HG03159 (cell line): ENCODE measurements at regions not wholly inside any gene's neighbourhood (a gene's known extent, or its start where the extent isn't known, plus 50 kb on each side); places are given as distances from the start of the nearest gene placed in this dataset.

Experiments
- ATAC-seq: cut with Tn5 transposase; IDR thresholded peaks from one replicate; pipeline ENCODE4 v1.9.1; 2021; ENCODE audit warnings: mild to moderate bottlenecking, moderate library complexity; ENCODE audit not compliant: unreplicated experiment

DNA sequence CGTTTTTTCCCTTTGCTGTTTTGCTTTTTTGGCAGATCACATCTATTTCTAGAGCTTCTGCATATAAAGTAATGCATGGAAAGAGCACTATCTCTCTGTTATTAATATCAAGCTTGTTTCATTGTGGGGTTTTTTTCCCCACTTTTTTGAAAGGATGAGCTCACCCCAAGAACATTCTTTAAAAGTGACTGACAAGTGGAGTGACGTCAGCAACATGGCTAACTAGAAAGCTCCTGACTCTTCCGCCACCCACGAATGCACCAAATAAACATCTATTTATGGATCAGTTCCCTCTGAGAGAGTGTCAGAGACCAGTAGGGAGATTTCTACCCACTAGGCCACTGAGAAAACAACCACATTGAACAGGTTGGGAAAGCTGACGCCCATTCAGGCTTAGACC lies 445.4 kb downstream of the GALC start:
- ATAC-seq = no peak

DNA sequence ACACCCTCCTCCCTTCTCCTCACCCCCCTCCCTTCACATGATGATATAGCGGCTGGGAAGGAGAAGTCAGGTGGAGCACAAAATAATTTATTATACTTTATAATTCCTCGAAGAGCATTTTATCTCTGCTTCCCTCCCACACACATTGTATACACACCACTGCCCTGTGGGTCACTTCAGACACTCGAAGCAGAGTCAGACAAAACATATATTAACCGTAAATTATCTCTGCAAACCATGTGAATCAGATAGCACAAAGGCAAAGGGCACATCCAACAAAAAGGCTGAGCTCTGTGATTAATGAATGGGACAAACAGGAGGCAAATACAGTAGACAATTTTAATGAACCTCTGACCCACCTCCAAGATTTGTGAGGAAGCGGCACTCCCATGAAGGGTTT lies 450.7 kb downstream of the GALC start:
- no peak for ATAC-seq

DNA sequence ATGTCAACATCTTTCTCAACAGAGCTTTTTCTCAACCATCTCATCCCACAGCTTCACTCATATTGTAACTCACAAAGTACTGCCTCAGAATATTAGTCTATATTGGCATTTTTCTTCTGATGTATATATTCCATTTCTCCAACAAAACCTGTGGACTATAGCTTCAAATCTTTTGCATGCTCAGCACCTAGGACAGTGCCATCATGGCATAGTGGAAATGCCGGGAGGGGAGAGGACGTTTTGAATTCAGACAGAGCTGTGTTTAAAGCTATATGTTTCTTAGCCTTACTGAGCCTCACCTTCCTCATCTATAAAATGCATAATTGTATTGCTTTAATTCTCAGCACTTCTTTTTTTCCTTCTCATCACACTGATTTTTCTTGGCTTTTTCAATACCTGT lies 452.6 kb downstream of the GALC start:
- no peak for ATAC-seq

DNA sequence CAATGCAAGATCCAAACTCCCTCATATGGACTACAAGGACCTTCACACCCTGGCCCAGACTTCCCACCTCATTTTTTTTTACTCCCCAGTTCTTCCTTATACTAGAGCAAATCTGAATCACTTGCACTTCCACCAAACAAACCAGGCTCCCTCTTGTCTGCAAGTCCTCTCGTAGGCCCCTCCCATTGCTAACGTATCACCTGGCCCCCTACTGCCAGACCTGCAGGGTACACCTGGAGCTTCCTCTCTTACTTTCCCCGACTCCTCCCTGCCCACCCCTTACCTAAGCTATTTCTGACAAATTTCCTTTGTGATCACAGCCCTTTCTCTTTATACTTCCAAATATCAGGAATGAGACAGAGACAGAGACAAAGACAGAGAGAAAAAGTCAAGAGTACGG lies 463.9 kb downstream of the GALC start:
- ATAC-seq = no peak

DNA sequence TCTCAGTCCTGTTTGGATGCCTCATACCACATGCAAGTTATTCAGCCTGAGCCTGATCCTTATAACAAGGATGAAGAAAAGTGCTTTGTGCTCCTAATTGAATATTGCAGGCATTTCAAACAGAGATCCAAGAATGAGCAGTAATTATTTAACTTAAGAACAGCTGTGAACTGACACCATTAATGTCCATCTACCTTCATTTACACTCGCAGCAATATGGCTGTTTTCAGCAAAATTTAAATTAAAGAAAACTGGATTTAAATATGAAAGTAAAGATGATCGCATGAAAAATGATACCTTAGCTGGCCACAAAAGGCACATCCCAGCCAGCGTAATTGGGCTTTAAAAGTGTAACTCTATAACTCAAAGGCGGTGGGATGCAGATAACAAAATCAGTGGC lies 466.3 kb downstream of the GALC start:
- no peak for ATAC-seq

DNA sequence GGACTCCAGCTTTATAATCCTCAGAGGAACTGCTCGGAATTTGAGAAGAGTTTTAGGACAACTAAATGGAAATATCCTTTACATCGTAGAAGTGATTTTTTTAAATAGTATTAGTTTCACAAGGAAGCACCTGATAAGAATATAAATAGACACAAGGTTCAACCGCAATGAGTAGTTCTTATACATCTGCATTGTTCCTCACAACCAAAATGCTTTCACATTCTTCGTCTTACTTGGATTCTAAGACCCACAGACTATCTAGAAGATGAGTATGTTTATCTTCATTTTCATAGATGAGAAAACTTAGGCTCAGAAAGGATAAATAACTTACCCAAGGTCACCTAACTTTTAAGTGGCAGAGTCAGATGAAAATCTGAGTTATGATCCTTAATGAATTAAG lies 469.0 kb downstream of the GALC start:
- ATAC-seq = no peak

DNA sequence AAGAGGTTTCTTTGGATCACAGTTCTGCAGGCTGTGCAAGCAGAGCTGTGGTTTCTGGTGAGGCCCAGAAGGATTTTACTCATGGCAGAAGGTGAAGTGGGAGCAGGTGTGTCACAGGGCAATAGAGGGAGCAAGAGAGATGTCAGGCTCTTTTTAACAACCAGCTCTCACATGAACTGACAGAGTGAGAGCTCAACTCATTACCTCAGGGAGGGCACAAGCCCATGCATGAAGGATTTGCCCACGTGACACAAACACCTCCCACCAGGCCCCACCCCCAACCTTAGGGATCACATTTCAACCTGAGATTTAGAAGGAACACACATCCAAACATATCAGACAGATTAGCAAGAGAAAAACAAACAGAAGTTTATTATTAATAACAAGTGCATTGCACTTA lies 470.4 kb downstream of the GALC start:
- no peak for ATAC-seq

DNA sequence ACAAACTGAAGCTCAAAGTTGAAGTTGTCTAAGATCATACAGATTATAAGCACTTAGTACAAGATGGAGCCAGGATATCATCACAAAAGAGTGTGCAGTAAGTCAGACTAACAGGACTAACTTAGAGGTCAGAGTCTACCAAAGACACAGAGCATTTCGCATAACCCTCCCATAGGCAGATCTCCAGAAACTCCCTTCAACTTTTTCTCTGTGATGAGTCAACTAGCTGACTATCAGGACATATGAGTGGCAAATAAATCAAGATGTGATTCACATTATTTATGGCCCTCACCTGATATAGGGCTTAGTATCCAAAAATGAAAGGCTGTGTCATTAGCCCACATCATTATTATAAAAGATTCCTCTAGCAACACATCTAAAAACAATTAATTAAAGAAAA lies 484.6 kb downstream of the GALC start:
- ATAC-seq = no peak

DNA sequence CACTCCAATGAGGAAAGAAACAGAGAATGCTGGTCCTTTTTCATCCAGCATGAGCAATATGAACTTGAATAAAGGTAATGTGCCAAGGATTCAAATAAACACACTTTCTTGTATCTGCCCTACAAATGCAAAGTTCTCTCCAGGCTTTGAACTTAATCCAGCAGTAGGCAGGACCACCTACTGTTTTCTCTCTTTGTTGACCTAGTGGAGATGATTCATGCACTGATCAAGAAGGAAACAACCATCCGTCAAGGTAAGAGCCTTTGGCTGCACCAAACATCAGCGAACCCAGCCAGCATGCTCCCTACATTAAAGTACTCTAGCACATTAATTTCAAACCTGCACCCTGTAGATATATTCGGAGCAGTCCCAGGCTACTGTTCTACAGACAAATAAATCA lies 489.3 kb downstream of the GALC start:
- no peak for ATAC-seq

DNA sequence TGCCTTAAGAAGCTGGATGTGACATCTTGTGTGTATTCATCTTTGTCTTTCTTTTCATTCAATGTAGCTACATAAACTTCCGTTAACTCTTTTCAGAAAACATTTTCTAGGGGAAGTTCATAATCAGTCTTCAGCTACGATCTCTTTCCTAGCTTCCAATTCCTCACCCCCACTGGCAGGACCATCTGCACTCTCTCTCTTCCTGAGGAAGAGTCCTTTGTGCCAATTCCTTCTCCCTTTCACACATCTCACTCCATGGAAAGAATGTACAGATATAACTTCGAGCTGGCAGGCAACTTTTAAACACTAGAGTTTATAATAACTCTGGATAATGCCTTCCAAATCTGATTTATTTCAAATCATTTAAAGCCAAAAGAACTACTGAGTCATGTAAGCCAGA lies 495.7 kb downstream of the GALC start:
- ATAC-seq = no peak

DNA sequence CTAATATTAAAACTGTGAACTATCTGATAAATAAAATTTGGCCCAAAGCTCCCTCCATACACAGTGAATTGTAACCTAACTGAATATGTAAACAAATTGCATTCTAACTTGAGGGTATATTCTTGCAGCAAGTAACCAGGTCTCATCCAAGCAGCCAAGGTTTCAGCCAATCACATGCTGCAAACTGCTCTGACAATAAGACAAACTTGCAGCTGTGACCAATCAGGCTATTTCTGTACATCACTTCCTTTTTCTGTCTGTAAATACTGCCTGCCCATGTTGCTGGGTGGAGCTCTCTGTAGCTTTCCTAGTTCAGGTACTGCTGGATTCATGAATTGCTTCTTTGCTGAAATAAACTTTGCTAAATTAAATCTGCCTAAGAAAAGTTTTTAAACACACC lies 499.0 kb downstream of the GALC start:
- no peak for ATAC-seq

DNA sequence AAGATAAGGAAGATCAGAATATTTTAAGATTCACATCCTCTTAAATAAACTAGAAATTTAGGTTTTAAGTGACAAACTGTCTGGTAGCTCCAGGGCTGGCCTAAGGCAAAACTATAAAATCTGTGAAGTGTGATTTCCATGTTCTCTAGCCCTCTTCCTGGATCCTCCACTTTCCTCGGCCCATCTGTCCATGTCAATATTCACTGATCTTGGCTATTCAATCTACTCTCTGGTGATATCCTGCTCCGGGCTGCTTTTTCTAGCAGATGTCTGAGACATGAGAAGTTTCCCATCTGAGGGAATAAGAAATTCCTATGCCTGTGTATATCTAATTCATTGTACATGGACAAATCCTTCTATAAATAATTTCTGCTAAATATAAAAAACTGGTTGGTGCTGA lies 500.4 kb downstream of the GALC start:
- no peak for ATAC-seq

DNA sequence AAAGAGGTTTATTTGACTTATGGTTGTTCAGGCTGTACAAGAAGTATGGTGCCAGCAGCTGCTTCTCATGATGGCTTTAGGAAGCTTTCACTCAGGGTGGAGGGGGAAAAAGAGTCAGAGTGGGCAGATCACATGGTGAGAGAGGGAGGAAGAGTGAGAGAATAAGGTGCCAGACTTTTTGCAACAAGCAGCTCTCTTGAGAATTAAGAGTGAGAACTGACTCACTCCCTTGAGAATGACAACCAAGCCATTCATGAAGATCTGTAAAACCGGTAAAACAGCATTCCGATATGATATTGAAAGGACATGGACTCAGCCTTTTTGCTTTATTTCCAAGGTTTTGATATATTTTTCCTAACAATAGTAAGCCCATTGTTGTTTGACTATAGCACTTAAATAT lies 501.2 kb downstream of the GALC start:
- no peak for ATAC-seq

DNA sequence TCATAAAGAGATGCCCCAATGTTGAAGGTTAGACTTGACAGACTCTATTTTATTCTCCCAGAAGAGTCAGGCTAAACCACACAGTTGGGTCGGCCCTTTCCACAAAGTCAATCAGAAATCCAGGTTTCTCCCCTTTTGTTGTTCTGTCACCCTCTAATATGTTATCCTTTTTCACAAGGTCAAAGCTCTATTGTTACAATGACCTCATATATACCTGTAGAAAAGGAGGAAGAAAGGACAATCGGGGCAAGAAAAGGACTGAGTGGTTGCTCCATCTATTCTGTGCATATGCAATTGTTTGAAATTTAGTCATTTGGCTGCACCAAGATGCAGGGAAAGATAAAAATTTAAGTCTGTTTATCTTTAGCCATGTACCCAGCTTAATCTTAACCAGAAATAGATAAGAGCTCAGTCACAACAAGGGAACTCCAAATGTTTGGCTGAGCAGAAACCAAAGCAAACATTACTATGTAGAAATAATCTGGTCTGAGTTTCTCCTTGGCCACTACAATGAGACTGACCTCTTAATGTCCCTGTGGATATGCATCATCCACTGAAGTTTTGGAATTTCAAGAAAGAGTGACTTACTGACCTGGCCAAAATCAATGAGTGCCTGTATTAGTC lies 503.7 kb downstream of the GALC start:
- no peak for ATAC-seq

DNA sequence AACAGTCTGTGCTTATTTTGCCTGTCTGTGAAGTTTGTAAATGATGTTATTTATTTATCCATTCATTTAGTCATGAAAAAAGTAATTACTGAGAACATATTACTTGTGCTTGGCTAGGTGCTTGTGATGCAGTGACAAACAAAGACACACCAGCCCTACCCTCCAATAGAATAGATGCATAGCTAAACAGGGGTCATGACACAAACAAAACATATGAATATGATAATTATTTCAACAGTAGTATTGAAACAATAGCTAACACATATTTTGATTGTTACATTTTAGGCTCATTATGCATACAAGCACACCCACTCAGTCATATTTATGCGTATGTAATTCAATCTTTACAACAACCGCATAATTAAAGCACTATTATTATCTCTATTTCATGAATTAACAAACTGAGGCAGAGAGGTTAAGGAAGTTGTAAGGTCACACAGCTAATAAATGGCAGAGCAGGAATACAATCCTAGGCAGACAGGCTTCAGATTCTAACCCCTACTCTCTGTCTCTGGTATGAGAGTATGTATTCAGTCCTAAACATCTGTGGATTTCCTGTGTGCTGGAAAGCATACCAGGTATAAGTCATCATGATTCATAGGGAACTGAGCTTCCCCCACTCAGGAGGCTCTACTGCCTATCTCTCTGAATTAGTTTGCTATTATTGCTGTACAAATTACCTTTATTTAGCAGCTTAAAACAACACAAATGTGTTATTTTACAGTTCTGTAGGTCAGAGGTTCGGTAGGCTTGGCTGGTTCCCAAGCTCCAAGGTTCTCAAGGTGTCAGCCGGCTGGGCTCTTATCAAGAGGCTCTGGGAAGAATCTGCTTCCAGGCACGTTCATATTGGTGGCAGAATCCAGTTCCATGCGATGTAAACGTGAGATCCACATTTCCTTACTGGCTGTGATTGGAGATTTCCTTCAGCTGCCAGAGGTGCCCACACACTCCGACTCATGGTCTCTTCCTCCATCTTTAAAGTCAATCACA lies 509.4 kb downstream of the GALC start:
- no peak for ATAC-seq

DNA sequence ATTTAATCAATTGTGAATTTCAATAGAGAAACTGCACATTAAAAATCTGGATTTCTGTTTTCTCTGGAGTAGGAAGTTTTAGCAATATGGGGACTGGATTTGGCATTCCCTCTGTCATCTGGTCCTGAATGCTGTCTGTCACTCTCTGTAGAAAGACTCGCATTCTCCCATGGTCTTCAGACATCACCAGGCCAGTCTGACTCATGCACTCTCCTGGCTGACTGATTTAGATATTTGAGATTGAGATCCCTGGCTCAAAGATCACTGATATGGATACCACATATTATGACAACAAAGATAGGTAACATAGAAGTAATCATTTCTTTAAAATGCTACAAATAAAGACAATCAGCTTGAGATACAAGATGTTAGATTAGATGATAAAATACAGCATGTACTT lies 524.5 kb downstream of the GALC start:
- ATAC-seq = no peak

DNA sequence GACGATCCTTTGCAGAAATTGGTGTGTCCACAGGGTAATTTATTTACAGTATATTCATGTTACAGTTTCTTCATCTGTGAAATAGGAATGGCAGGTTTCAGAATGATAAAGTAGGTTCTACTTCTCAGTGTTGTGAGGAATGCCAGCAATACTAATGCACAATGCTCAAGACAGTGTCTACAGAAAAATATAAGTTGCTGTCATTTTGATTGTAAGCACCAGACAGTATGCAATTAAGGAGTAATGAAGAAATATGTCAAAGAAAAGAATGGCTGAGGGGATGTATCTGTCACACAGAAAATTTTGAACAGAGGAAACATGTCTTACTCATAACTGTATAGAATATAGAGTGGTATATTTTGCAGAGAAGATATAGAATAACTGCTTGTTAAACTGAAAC lies 525.4 kb downstream of the GALC start:
- no peak for ATAC-seq

DNA sequence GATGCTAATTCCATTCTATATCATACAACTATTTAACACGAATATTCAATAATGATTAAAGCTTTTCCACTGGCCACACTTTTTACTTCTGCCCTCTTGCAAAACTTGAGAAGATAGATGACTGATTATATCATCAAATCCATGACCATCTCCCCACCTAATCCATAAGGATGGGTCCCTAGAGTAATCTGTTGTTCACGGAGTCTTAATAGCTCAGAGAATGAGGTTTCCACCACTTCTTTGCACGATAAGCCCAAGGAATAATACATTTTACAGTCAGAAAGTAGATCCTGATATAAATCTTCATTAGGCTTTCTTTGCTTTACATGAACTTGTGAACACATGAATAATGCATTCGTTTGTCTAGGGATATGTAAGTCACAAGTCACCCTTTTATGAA lies 527.2 kb downstream of the GALC start:
- no peak for ATAC-seq

DNA sequence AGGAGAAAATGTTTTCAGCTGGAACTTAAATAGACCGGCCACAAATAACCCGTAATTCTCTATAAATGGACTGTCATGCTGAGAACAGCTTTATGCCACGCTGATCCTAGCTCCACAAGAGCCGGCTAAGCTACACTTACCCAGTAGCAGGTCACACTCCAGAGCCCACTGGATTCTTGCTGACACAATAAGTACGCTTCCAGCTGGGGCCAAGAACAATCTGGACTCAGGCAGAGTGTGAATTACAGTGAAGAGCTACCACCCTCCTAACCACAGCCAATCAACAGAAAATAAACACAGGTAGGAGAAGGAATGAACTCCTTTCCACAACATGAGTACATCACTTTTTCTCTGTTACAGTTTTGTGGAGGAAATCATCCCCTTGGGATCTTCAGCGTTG lies 531.3 kb downstream of the GALC start:
- ATAC-seq = no peak

DNA sequence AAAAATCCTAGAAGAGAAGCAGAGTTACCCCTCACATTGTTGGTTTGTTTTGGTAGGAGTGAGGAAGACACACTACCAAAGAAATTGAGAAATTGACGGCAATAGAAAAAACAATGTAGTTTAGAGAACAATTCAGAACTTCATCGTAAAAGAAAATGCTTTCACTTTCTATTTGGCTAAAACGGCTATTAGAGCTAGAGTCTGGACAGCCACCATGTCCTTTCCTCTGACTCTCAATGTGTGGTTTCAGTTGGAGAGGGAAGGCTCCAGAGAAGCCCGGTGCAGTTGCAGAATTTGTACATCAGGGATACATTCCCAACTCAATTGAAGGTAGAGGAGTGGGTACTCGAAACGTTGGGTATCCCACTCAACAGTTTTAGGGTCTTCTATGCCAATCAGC lies 535.3 kb downstream of the GALC start:
- ATAC-seq = no peak

DNA sequence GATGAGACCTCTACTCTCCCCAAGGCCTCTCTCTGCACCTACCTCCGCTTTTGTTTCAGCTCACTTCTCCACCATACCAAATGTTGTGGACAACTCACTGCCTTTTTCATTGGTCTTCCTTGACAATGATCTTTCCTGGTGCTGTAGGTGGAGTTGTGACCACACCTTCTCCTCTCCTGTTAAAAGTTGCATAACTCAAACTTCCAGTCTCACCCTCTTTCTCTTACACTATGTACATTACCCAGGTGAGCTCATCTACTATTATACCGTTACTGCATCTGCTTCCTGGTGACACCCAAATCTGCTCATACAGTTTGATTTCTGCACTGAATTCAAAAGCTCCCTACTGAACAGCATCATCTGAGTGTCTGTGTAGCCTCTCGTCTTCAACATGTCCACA lies 542.8 kb downstream of the GALC start:
- ATAC-seq = no peak

DNA sequence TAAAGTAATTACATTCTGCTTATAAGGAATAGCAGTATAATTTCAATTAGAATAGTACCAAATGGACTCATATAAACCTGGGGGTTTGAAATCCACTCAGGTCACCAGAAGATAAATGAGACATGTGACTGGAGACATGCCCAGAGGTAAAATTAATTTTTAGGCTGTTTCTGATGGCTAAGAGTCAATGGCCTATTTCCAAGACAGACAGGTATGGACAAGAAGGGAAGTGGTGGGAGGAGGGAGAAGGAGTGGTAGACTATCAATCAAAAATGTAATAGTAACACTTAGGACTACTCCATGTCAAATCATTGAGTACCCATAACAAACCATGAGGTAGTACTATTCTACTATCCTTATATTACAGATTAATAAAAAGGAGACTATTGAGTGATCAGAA lies 544.0 kb downstream of the GALC start:
- ATAC-seq = no peak

DNA sequence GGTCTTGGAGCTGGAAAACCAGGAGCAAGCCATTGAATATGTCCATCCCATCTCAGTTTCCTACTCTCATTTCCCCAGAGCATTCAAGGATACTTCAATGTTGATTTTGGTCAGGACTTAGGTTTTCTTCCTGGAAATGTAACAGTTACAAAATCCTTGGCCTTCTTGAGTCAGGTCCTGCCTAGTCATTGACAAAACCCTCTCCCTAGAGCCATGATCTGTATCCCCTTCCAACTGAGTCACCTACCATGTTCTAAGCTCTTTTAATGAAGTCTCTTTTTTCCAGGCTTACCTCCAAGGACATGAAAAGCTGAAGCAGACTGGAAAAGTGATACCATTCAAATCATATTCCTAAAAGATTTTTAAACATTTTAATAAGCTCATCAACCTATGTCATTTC lies 549.2 kb downstream of the GALC start:
- no peak for ATAC-seq
